NCI-H526 (cell line): ENCODE measurements at regions not wholly inside any gene's neighbourhood (a gene's known extent, or its start where the extent isn't known, plus 50 kb on each side); places are given as distances from the start of the nearest gene placed in this dataset.
A peak's percentile ranks its signal among the peaks of the same experiment; 100 is the strongest.

Source experiments
- DNase-seq, 2 experiments: peaks; one replicate each; lab custom pipeline; 2025; lab: John Stamatoyannopoulos, UW

- DNase-seq: peak in 1 of 2 experiments; percentile 12
Measured at GRCh38 chr21:24895885-24896734, 711.2 kb downstream of the MRPL39 start.

GRCh38 chr21:24894324-24894723 lies 713.0 kb downstream of the MRPL39 start:
- DNase-seq: no peak

- no peak for DNase-seq
Measured at GRCh38 chr21:24890021-24890420, 717.3 kb downstream of the MRPL39 start.

GRCh38 chr21:24881506-24881905 lies 725.8 kb downstream of the MRPL39 start:
- no peak for DNase-seq

GRCh38 chr21:24870633-24871032 lies 736.6 kb downstream of the MRPL39 start:
- DNase-seq: no peak

GRCh38 chr21:24869862-24870261 lies 737.4 kb downstream of the MRPL39 start:
- no peak for DNase-seq

- DNase-seq: no peak
Measured at GRCh38 chr21:24868117-24868516, 739.2 kb downstream of the MRPL39 start.

GRCh38 chr21:24861471-24861870 lies 745.8 kb downstream of the MRPL39 start:
- no peak for DNase-seq

GRCh38 chr21:24856326-24856725 lies 751.0 kb downstream of the MRPL39 start:
- no peak for DNase-seq

GRCh38 chr21:24852610-24853195 lies 754.6 kb downstream of the MRPL39 start:
- no peak for DNase-seq

- no peak for DNase-seq
Measured at GRCh38 chr21:24850121-24850520, 757.2 kb downstream of the MRPL39 start.

GRCh38 chr21:24844671-24845070 lies 762.6 kb downstream of the MRPL39 start:
- no peak for DNase-seq

GRCh38 chr21:24840287-24840686 lies 767.0 kb downstream of the MRPL39 start:
- DNase-seq: no peak

GRCh38 chr21:24832961-24833360 lies 774.3 kb downstream of the MRPL39 start:
- no peak for DNase-seq

GRCh38 chr21:24829397-24829796 lies 777.9 kb downstream of the MRPL39 start:
- no peak for DNase-seq

GRCh38 chr21:24826822-24827221 lies 780.5 kb downstream of the MRPL39 start:
- no peak for DNase-seq

GRCh38 chr21:24825348-24825747 lies 781.9 kb downstream of the MRPL39 start:
- no peak for DNase-seq

GRCh38 chr21:24824209-24824608 lies 783.1 kb downstream of the MRPL39 start:
- peak in 1 of 2 experiments; percentile 3 for DNase-seq

GRCh38 chr21:24823247-24823646 lies 784.0 kb downstream of the MRPL39 start:
- no peak for DNase-seq

GRCh38 chr21:24785033-24785432 lies 822.2 kb downstream of the MRPL39 start:
- no peak for DNase-seq

- DNase-seq: no peak
Measured at GRCh38 chr21:24781146-24781545, 826.1 kb downstream of the MRPL39 start.

GRCh38 chr21:24759348-24760075 lies 847.8 kb downstream of the MRPL39 start:
- peak in 1 of 2 experiments; percentile 13 for DNase-seq

GRCh38 chr21:24738063-24738462 lies 869.2 kb downstream of the MRPL39 start:
- no peak for DNase-seq
